GM19240 (cell line): ENCODE measurements at regions not wholly inside any gene's neighbourhood (a gene's known extent, or its start where the extent isn't known, plus 50 kb on each side); places are given as distances from the start of the nearest gene placed in this dataset.
"Not testable (repeated sequence)": the region's sequence is repeated elsewhere in the genome, so short reads cannot be mapped to it uniquely, and the experiment has no call there.

Experiments
- DNase-seq: peaks from one replicate; pipeline ENCODE4 v3.0.0; 2011; ENCODE audit warnings: low spot score; ENCODE audit not compliant: insufficient read length

DNA sequence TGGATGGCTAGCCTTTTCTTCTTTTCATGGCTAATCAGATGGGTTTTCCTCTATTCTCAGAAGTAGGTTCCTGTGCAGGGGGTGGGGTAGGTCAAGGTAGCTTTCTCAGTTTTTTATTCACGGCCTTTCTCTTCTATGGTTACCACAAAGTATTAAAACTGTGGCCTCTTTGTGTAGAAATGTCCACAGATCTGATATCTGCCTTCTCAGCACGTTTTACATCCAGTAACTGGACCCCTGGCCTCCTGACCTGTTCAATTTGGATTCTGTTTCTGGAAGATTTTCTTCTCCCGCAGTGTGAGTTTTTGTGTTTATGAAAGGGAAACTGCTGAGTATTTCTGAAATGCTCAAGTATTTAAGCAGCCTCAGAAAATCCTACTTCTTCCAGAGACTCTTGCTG is 688.5 kb downstream of the RAPGEF2 start:
- no peak for DNase-seq

DNA sequence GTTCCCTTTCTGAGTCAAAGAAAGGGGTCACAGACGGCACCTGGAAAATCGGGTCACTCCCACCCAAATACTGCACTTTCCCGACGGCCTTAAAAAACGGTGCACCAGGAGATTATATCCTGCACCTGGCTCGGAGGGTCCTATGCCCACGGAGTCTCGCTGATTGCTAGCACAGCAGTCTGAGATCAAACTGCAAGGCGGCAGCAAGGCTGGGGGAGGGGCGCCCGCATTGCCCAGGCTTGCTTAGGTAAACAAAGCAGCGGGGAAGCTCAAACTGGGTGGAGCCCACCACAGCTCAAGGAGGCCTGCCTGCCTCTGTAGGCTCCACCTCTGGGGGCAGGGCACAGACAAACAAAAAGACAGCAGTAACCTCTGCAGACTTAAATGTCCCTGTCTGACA is 701.7 kb downstream of the RAPGEF2 start:
- not testable (repeated sequence) for DNase-seq

DNA sequence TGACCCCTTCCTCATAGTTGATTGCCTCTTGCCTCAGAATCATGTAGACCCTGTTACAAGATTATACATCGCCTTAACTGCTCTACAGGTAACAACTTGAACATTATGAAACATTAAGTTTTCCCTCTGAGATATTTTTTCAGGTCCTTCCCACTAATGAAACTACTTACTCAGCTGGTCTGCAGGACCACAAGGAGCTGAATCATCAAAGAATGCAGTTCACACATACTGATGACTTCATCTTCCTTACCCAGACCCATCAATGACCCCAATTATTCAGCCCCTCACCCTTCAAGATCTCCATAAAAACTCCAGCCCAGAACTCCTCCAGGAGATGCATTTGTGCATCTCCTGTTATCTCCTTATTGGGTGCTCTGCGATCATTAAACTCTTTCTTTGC is 720.9 kb downstream of the RAPGEF2 start:
- DNase-seq = no peak

DNA sequence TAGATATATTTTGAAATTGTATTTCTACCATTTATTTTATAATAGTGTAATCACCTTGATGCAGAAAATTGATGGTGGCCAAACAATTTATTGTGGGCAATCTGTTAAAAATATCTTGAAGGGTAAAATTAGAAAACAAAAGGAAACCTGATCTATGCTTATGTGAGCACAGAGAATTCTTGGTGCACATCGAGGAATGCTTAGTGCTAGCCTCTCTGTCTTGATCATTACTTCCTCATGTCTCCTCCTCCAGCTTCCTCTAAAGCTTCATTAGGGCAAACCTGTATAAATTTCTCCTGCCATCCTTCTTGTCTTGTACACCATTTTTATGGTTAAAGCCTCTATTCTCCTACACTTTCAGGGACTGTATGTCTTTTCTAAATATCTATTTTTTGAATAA is 725.8 kb downstream of the RAPGEF2 start:
- no peak for DNase-seq

DNA sequence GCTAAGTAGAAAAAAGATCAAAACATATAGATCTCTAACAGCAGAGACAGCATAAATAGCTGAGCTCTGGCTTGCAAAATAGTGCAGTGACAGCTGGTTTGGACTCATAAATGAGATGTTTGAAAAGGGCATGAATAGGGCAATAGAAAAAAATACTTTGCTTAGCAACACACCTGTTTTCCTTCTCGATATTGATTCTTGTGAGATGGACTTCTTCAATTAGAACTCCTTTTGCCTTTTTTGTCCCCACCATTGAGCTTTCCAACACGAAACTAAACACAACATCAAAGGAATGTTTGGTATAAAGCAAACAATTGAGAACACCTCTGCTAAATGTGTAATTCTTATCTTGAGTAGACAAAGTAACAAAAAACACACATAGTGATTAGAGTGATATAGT is 726.3 kb downstream of the RAPGEF2 start:
- DNase-seq = no peak

DNA sequence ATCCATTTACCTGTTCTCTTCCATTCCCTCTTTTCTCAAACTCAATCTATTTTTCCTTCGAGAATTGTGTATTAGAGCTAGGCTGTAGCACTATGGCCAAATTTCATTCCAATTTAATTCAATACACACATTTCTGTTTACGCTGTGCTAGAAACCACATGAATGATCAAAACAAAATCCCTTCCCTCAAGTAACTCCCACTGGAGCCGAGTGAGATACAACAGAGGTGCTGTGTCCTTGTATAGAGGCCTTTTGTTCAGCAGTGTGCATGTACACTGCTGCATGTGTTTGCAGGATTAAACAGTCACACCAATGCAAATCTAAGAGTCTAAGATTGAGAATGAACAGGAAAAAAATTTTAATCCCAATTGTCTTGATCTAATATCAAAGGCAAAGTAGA is 734.2 kb downstream of the RAPGEF2 start:
- no peak for DNase-seq

DNA sequence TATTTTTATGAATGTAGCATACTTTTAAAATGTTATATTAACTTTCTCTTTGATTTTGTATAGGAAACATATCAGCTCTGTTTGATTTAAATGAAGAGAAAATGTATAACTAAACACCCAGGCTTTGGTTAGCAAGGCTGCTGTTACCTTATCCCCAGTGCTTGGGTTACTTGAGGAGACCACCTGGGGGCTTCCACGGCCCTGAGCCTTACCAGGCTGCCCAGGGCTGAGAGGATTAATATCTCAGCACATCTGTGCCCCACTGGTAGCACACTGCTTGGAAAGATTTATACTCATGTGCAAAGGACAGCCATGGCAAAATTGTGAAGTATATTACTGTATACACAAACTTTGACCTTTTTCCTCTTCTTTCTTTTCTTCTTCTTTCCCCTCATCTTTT is 752.9 kb downstream of the RAPGEF2 start:
- no peak for DNase-seq

DNA sequence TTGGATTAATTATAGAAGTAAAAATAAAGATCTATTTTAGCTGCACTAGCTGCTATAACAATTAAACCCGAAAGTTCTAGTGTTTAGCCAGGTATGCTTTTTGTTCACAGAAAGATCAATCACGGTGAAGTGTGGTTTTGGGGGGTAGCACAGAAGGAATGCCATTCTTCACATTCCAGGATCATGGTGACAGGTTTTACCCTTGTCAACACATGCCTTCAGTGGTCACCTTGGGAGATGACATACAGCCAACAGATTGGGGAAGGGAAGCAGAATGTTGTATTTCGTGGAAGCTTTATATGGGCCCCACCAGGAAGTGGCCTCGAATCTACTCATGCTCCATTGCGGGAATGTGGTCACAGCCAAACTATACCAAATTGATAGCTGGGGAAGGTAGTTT is 753.6 kb downstream of the RAPGEF2 start:
- no peak for DNase-seq

DNA sequence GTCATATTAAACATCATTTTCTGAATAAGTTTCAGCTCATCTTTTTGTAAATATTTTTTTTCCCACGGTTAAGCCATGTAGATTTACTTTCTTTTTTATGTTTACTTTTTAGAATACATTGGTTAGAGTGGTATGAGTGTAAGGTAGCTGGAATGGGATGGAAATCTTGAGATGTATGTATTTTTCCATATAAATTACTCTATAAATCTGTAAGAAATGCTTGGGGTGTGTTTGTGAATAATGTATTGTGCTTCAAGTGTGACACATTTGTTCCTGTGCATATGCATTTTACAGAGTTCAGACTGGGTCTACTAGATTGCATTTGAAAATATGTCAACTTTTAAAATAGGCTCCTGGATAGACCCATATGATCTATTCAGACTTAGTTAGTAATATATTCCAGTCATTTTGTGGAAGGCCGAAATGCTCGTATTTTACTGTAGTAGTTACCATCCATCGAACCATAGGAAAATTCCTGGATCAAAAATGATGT is 756.8 kb downstream of the RAPGEF2 start:
- no peak for DNase-seq

DNA sequence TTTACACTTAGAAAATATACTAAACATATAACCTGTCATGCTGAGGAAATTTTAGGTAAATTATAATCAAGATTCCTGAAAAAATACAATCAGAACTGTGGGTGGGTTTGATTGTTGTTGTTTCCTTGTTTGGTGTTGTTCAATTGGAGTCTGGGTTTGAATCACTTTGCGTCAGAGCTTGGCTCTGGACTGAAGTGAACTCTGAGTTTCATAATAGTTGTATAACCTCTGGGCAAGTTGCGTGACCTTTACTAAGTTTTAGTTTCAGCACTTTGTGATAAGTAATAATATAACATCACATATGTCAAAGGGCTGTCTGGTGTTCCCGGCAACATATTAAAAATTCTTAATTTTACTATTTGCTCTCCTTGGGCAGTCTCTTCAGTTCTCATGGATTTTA is 758.1 kb downstream of the RAPGEF2 start:
- no peak for DNase-seq

DNA sequence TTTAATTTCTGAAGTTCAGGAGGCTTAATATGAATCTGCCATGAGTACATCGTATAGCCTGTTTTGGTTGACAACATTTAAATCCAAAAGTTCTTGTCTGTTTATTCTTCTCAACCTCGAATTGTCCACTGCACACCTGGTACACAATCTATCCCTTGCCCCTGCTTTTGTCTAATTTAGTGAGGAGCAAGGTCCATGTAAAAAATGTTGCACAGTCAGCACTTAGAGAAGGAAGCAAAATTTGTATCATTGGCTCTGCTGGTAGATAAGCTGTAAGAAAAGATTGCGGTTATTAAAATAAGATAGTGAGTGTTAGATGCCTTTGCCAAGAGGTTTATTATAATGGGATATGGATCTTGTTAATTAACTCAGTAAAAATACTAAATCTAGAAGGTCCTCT is 761.5 kb downstream of the RAPGEF2 start:
- DNase-seq = no peak

DNA sequence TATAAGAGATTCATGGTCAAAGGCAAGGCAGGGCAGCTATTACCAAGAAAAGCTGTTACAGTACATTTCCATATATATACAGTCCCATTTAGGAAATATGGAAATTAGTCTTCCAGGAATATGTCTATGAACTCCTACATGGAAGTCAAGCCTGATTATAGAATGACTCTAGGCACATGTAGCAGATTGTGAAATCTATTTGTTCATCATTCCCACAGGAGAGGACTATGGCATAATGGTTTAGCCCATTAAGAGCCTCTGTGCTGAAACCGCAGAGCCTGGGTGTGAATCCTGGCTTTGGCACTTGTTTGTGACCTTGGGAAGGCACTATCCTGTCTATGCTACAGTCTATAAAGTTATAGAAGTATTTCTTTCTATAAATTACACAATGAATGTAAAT is 764.8 kb downstream of the RAPGEF2 start:
- DNase-seq = no peak

DNA sequence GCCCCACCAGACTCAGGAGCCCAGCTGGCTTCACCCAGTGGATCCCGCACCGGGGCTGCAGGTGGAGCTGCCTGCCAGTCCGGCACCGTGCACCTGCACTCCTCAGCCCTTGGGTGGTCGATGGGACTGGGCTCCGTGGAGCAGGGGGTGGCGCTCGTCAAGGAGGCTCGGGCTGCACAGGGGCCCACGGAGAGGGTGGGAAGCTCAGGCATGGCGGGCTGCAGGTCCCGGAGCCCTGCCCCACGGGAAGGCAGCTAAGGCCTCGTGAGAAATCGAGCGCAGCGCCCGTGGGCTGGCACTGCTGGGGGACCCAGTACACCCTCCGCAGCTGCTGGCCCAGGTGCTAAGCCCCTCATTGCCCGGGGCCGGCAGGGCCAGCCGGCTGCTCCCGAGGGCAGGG is 766.1 kb downstream of the RAPGEF2 start:
- DNase-seq = not testable (repeated sequence)

DNA sequence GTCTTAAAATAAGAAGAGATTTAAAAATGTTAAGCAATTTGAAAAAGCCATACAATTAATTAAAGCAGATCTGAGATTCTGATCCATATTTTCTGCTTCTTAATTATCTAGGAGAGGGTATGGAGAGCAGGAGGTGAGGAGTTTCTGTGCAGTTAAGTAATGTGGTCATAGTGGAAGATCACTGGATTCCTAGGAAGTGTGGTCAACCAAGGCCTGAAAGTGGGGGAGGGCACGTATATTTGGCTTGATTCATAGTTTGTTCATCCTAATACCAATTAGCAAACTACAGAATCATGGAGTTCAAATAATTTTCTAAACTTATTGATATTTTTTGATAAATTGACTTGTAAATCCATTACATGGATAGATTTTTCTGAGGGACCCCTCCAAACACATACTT is 768.3 kb downstream of the RAPGEF2 start:
- no peak for DNase-seq

DNA sequence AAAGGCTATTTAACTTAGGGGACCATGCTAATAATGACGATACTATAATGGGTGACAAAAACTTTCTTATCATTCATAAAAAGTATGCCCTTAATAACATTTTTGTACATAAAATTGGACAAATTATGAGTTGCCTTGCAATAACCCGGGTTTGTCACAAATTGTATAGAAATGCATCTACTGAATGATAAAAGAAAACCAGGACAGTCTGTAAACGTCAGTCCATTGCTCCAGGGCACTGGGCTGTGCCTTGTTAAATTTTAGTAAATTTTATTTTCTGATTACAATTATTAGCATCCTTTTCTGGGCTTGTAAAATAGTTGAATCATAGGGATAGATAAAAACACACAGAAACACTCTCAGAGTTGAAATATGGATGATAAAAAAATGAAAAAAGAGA is 778.3 kb downstream of the RAPGEF2 start:
- no peak for DNase-seq

DNA sequence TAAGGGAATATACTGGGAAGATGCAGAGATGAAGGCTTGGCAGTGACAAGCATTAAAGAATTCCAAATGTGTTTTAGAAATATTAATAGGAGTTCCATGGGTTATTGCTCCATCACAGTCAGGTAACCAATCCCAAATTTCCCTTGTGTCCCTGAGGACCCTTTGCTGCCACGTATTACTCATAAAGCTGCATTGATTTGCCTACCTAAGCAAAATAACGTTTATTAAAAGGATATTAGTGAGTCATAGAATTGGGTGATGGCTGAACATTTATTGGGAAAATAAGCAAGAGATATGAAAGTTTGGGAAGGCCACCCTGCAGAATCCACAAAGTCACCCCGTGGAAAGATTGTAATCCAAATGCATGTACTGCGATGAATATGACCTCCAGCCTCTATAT is 782.1 kb downstream of the RAPGEF2 start:
- DNase-seq = no peak

DNA sequence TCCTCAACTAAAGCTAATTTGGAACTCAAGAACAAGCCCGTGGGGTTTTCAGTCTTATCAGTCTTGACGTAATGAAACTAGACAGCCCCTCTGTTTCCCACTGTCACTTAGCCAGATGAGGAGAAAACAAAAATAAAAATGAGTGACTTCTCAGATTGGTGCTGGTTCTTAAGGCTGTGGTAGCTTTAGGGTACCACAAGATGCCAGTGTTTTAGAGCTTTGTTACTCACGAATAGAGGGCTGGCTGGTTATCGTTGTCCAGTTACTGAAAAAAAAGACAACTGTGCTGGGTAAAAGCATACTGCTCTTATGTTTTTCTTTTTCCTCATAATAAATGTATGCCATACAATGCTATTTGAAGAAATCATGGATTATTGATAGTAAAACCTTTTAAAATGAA is 796.7 kb downstream of the RAPGEF2 start:
- no peak for DNase-seq

DNA sequence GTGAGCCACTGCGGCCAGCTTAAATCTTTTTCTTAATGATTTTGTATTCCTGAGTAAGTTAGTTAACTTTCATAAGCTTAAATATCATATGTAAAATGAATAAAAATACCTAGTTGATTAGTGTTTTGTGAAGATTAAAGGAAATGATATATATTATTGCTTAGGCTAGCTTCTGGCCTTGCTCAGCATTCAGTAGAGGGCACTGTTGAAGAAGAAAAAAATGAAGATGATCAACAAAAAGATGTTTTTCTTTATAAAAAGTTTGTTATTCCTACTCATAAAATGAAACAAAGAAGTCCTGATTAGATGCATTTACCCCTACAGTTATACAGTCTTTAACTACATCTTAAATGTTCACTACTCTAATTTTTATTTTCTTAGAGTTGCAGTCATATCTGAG is 797.7 kb downstream of the RAPGEF2 start:
- no peak for DNase-seq

DNA sequence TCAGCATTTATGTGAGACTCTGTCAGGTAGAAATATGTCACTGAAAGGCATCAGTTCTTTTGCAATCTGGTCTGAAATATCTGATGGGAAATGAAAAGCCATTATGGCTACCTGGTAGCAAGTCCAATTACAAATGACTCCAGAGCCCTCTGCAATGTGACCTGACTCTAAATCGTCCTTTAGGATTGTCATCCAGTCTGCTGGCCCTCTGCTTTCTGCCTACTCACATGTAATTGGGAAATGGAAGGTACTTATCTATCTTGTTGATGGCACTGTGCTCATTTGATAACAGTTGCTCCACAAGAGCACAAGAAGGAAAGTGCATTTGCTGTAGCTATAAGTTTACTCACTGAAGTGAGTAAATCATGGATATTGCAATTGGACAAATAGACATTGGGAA is 799.8 kb downstream of the RAPGEF2 start:
- no peak for DNase-seq

DNA sequence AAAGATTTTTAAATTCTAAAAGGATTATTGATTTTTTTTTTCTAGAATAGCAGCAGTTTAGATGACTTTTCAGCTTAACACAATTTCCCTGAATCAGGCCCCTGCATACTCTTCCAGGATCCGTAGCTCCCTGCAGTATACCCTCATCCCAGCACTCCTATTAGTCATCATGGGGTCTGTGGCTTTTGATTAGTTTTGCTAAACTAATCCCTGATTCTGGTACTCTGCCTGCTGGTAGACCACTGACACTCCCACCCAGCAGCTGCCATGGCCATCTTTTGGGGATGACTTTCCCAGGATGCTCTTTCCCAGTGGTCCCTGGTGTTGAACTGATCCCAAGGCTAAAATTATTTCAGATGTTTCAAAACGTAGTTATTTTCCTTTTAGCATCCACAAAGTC is 802.0 kb downstream of the RAPGEF2 start:
- DNase-seq = no peak

DNA sequence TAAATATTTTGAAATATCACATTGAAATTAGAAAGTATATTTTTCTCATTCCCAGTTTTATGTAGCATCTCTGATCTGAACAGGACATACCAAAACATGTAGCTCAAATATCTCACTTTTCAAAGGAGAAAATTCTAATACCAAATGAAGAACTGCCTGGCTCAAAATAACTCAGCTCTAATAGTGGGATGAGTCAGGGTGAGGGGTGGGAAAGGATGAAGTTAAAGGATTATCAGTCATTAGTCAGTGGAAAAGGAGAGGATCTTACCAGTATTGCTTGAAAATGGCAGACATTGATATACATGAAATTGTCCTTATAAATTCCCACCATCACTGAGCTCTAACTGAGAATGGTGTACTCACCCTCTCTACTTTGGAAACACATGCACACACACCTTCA is 803.2 kb downstream of the RAPGEF2 start:
- DNase-seq = no peak

DNA sequence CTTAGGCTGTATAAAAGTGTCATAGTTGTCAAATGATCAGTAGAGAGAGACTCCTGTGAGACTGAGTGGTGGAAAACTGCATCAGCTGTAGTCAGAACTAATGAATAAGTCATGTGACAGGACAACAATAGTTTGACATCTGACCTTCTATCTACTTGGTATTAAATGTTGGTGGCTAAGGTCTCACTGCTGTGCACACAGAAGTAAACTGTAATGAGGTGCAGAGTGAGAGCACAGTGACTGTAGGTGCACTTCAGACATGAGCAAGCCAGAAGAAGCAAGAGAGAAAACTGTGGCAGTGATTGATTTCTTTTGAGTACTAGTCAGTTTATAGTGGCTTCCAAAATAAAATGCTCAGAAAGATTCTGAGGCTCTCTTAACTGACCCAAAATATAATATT is 803.6 kb downstream of the RAPGEF2 start:
- no peak for DNase-seq

DNA sequence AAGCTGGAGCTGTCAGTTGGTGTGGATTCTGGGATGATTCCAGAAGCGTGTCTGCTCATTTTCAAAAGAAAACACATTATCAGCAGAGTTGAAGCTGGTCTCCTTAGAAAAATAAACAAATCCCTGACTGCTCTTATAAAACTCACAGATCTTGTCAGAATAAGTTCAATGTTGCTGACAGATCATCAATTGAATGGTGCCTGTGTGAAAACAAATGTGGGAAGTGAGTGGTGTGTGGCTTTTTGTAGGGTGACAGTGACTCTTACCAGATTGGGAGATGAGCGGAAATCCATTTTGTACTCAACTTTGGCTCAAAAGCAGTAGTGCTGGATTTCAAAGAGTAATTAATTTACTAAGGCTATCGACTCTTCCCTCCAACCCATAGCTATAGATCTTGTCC is 807.8 kb downstream of the RAPGEF2 start:
- no peak for DNase-seq

DNA sequence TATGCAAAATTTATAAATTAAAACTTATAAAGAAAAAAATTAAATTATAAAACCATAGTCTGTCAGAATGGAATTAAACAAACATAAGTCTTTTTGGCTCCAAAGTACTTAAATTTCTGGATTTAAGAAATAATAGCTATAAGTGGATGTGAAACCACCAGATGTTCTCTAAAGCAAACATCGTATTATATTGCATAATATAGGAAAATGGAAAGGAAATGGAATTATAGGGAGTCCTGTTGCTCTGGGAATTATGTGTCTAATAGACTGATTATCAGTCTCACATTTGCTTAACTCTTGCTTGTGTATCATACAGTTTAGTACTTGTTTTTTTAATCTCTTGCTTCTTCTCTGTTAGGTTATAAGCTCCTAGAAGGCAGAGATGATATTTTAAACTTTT is 819.2 kb downstream of the RAPGEF2 start:
- DNase-seq = no peak
